ENCODE measurements at regions not wholly inside any gene's neighbourhood (a gene's known extent, or its start where the extent isn't known, plus 50 kb on each side); places are given as distances from the start of the nearest gene placed in this dataset.
"Not testable (repeated sequence)": the region's sequence is repeated elsewhere in the genome, so short reads cannot be mapped to it uniquely, and the experiment has no call there.

GRCh38 chr2:234580686-234581085 lies 83.8 kb upstream of the ARL4C start:
- no peak for DNase-seq (ENCODE audit: extremely low read depth, low read depth)

GRCh38 chr2:234579231-234579962 lies 82.5 kb upstream of the ARL4C start:
- no peak for DNase-seq (ENCODE audit: extremely low read depth, low read depth)

GRCh38 chr2:234578389-234578788 lies 81.5 kb upstream of the ARL4C start:
- DNase-seq (ENCODE audit: extremely low read depth, low read depth): no peak

- DNase-seq (ENCODE audit: extremely low read depth, low read depth): no peak
Observed at GRCh38 chr2:234577191-234577590, 80.3 kb upstream of the ARL4C start.

- no peak for DNase-seq (ENCODE audit: extremely low read depth, low read depth)
Observed at GRCh38 chr2:234571620-234572407, 74.9 kb upstream of the ARL4C start.

- no peak for DNase-seq (ENCODE audit: extremely low read depth, low read depth)
Observed at GRCh38 chr2:234570476-234570875, 73.6 kb upstream of the ARL4C start.

- DNase-seq (ENCODE audit: extremely low read depth, low read depth): no peak
Observed at GRCh38 chr2:234569776-234570430, 73.0 kb upstream of the ARL4C start.

- no peak for DNase-seq (ENCODE audit: extremely low read depth, low read depth)
Observed at GRCh38 chr2:234566622-234567021, 69.7 kb upstream of the ARL4C start.

GRCh38 chr2:234565842-234566619 lies 69.2 kb upstream of the ARL4C start:
- no peak for DNase-seq (ENCODE audit: extremely low read depth, low read depth)

- no peak for DNase-seq (ENCODE audit: extremely low read depth, low read depth)
Observed at GRCh38 chr2:234565201-234565600, 68.3 kb upstream of the ARL4C start.

GRCh38 chr2:234564699-234565098 lies 67.8 kb upstream of the ARL4C start:
- DNase-seq (ENCODE audit: extremely low read depth, low read depth): peak; percentile 7

GRCh38 chr2:234559609-234560008 lies 62.7 kb upstream of the ARL4C start:
- no peak for DNase-seq (ENCODE audit: extremely low read depth, low read depth)

- DNase-seq (ENCODE audit: extremely low read depth, low read depth): no peak
Observed at GRCh38 chr2:234558642-234559041, 61.8 kb upstream of the ARL4C start.

- DNase-seq (ENCODE audit: extremely low read depth, low read depth): no peak
Observed at GRCh38 chr2:234556848-234557573, 60.1 kb upstream of the ARL4C start.

- no peak for DNase-seq (ENCODE audit: extremely low read depth, low read depth)
Observed at GRCh38 chr2:234555616-234556249, 58.9 kb upstream of the ARL4C start.

GRCh38 chr2:234555161-234555560 lies 58.3 kb upstream of the ARL4C start:
- DNase-seq (ENCODE audit: extremely low read depth, low read depth): no peak

- DNase-seq (ENCODE audit: extremely low read depth, low read depth): not testable (repeated sequence)
Observed at GRCh38 chr2:234553223-234553622, 56.3 kb upstream of the ARL4C start.

- DNase-seq (ENCODE audit: extremely low read depth, low read depth): peak; percentile 73
Observed at GRCh38 chr2:234550511-234551107, 53.7 kb upstream of the ARL4C start.

- DNase-seq (ENCODE audit: extremely low read depth, low read depth): no peak
Observed at GRCh38 chr2:234550056-234550455, 53.2 kb upstream of the ARL4C start.

Measured in NCI-H460 (cell line).